GM18511 (cell line): ENCODE measurements at regions not wholly inside any gene's neighbourhood (a gene's known extent, or its start where the extent isn't known, plus 50 kb on each side); places are given as distances from the start of the nearest gene placed in this dataset.
"Not testable (repeated sequence)": the region's sequence is repeated elsewhere in the genome, so short reads cannot be mapped to it uniquely, and the experiment has no call there.

Experiments used
- ATAC-seq: cut with Tn5 transposase; IDR thresholded peaks from one replicate; pipeline ENCODE4 v1.9.1; 2021; ENCODE audit warnings: mild to moderate bottlenecking, moderate library complexity; ENCODE audit not compliant: unreplicated experiment

- ATAC-seq: no peak
Observed at GRCh38 chr2:2732331-2733119, 401.4 kb upstream of the MYT1L start.

GRCh38 chr2:2731816-2732284 is 400.8 kb upstream of the MYT1L start:
- no peak for ATAC-seq

GRCh38 chr2:2731101-2731815 is 400.2 kb upstream of the MYT1L start:
- no peak for ATAC-seq

- ATAC-seq: no peak
Observed at GRCh38 chr2:2730301-2730833, 399.3 kb upstream of the MYT1L start.

- ATAC-seq: no peak
Observed at GRCh38 chr2:2729246-2729645, 398.2 kb upstream of the MYT1L start.

- no peak for ATAC-seq
Observed at GRCh38 chr2:2728635-2729034, 397.6 kb upstream of the MYT1L start.

GRCh38 chr2:2727876-2728511 is 396.9 kb upstream of the MYT1L start:
- ATAC-seq: no peak

- no peak for ATAC-seq
Observed at GRCh38 chr2:2726163-2726562, 395.1 kb upstream of the MYT1L start.

GRCh38 chr2:2723064-2723463 is 392.0 kb upstream of the MYT1L start:
- ATAC-seq: no peak

GRCh38 chr2:2721296-2721835 is 390.3 kb upstream of the MYT1L start:
- ATAC-seq: no peak

- not testable (repeated sequence) for ATAC-seq
Observed at GRCh38 chr2:2720806-2721205, 389.7 kb upstream of the MYT1L start.

- no peak for ATAC-seq
Observed at GRCh38 chr2:2720351-2720750, 389.3 kb upstream of the MYT1L start.

GRCh38 chr2:2719781-2720180 is 388.7 kb upstream of the MYT1L start:
- no peak for ATAC-seq

GRCh38 chr2:2719015-2719414 is 387.9 kb upstream of the MYT1L start:
- ATAC-seq: no peak

- no peak for ATAC-seq
Observed at GRCh38 chr2:2717406-2717805, 386.3 kb upstream of the MYT1L start.

- no peak for ATAC-seq
Observed at GRCh38 chr2:2716771-2717170, 385.7 kb upstream of the MYT1L start.

- no peak for ATAC-seq
Observed at GRCh38 chr2:2715036-2715818, 384.2 kb upstream of the MYT1L start.

- no peak for ATAC-seq
Observed at GRCh38 chr2:2714408-2714807, 383.3 kb upstream of the MYT1L start.

GRCh38 chr2:2709431-2709770 is 378.3 kb upstream of the MYT1L start:
- no peak for ATAC-seq

- no peak for ATAC-seq
Observed at GRCh38 chr2:2708575-2709430, 377.7 kb upstream of the MYT1L start.
